ENCODE measurements at regions not wholly inside any gene's neighbourhood (a gene's known extent, or its start where the extent isn't known, plus 50 kb on each side); places are given as distances from the start of the nearest gene placed in this dataset.

DNA sequence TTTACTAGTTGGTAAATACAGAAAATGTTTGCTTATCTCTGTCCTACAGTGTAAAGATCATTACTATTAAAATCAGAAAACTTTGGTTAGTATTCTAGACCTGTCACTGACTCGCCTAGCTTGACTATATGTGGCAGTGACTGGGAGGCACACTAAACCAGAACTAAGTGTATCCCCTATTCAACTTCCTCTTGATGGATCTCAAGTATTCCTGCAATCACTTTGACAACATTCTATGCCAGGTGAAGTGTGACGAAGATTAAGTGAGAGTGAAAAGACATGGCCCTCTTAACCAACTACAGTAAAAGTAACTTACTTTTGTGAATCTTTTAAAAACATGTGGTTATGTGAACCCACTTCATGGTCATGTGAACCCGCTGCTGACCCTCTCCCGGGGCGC lies 223.0 kb upstream of the ADAMTS5 start:
- Mint-ChIP-seq H3K27me3 (ENCODE audit: low read depth) (no peaks in the 10 kb centered on the region), H3K4me3 (ENCODE audit: low read depth) (no peak overlapping the region), H3K4me1 (ENCODE audit: low read depth) (no peaks in the 10 kb centered on the region), H3K36me3 (ENCODE audit: low read depth) (no peaks in the 10 kb centered on the region), H3K9me3 (peaks cover 19% of the 10 kb centered on the region), H3K27ac (no peak overlapping the region)
- DNase-seq (ENCODE audit: low spot score), result no peak
- intact Hi-C loops (cut with micrococcal nuclease), result no loop called here

DNA sequence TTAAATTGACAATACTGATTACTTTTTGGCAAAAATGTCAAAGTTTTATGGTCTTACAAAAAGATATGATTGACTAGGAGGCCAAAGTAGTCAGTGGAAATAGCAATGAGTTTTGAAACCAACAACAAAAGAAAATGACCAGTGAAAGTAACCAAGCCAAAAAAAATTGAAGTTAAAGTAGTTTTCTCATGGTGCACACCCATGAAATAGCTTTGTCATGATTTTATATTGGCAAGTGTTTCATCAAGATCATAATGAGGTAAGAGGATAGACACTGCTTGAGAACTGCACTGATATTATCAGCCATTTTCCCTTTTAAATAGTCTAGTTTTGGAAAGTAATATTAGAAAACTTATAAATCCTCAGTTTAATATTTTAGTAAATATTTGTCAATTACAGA lies 206.2 kb upstream of the ADAMTS5 start:
- Mint-ChIP-seq H3K27ac (no peak overlapping the region), H3K36me3 (ENCODE audit: low read depth) (no peaks in the 10 kb centered on the region), H3K27me3 (ENCODE audit: low read depth) (no peaks in the 10 kb centered on the region), H3K9me3 (peaks cover 19% of the 10 kb centered on the region), H3K4me3 (ENCODE audit: low read depth) (no peak overlapping the region), H3K4me1 (ENCODE audit: low read depth) (no peaks in the 10 kb centered on the region)
- DNase-seq (ENCODE audit: low spot score), result no peak
- intact Hi-C loops (cut with micrococcal nuclease), result no loop called here

DNA sequence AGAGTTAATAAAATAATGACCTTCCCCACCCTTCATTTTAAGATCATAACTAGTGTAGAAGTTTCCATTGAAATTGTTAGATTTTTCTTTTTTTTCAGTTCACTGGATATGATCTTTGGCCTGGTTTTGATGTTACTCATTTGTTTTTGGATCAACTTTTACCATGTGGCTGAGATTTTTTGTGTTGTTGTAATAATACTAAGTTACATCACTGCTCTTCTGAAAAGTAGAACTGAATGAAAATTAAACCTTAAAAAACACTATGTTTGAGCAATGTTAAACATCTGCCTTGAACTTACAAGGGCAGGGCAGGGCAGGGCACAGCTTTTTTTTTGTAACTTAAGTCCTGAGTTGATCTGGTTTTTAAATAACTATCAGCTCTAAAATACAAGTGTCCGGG lies 204.8 kb upstream of the ADAMTS5 start:
- Mint-ChIP-seq H3K27ac (no peak overlapping the region), H3K36me3 (ENCODE audit: low read depth) (no peaks in the 10 kb centered on the region), H3K9me3 (peaks cover 15% of the 10 kb centered on the region), H3K4me3 (ENCODE audit: low read depth) (no peak overlapping the region), H3K27me3 (ENCODE audit: low read depth) (no peaks in the 10 kb centered on the region), H3K4me1 (ENCODE audit: low read depth) (no peaks in the 10 kb centered on the region)
- intact Hi-C loops (cut with micrococcal nuclease), result no loop called here
- DNase-seq (ENCODE audit: low spot score), result no peak

DNA sequence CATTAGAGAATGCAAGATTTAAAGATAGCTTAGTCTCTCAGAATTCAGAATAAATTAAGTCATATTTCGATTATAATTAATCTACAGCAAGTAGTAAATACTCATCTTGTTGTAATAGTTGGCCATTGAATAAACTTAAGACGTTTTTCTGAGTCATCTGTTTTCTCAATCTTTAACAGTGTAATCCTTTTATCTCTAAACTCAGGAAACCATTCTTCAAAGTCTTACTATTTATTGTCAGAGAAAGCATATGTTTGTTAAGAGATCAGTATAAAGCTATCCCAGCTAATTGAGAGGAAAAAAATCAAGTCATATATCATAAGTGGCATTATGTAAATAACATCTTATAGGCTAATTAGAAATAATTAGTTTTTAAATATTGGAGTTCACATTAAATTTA lies 201.2 kb upstream of the ADAMTS5 start:
- H3K36me3 Mint-ChIP-seq (ENCODE audit: low read depth), result no peaks in the 10 kb centered on the region
- intact Hi-C loops (cut with micrococcal nuclease), result no loop called here
- no peak overlapping the region for H3K4me3 Mint-ChIP-seq (ENCODE audit: low read depth)
- H3K4me1 Mint-ChIP-seq (ENCODE audit: low read depth), result no peaks in the 10 kb centered on the region
- no peak for DNase-seq (ENCODE audit: low spot score)
- no peak overlapping the region for H3K27ac Mint-ChIP-seq
- no peaks in the 10 kb centered on the region for H3K27me3 Mint-ChIP-seq (ENCODE audit: low read depth)
- peaks cover 10% of the 10 kb centered on the region for H3K9me3 Mint-ChIP-seq

DNA sequence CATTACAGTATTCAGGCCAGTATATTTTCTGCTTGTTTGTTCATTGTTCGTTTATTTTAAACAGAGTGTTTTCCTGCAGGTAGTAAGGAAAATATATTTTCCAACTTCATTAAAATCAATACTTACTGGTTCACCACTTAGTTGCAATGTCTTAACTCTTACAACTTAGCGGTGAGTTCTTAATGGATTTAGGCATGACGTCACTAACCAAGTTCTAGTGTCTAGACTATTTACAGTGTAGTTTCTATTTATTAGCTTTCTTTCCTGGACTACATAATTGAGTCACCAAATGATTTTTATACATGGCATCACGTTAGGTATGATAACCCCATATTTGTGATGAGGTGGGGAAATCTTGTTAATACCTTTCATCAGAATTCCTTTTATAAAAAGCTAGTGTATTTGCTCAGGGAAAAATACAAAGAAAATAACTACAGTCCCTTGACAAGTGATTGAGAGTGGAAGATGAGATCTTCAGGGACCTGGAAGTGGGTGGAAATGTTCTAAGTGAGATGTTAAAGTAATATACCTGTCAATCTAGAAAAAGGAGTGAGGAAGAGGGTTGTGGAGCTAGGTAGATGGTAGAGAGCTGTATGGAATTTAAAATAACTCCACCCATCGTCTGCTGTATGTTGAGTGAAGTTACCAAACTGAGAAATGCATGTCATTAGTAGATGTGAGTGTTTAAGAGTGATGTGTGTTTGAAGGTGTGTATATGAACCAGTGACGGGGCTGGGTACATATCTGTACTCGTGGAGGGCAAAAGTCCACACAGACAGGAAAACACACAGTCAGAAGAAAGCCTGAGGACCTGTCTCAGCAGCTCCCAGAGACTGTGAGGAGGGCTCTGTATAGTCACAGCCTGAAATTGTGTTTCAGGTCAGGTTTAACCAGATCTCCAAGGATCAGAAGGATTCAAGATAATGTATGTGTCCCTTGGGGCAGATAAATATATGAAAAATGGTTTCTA lies 197.6 kb upstream of the ADAMTS5 start:
- no peak for DNase-seq (ENCODE audit: low spot score)
- no peaks in the 10 kb centered on the region for H3K4me1 Mint-ChIP-seq (ENCODE audit: low read depth)
- H3K36me3 Mint-ChIP-seq (ENCODE audit: low read depth), result no peaks in the 10 kb centered on the region
- no peaks in the 10 kb centered on the region for H3K27me3 Mint-ChIP-seq (ENCODE audit: low read depth)
- H3K9me3 Mint-ChIP-seq, result peaks cover 6% of the 10 kb centered on the region
- intact Hi-C loops (cut with micrococcal nuclease), result no loop called here
- no peak overlapping the region for H3K27ac Mint-ChIP-seq
- H3K4me3 Mint-ChIP-seq (ENCODE audit: low read depth), result no peak overlapping the region

DNA sequence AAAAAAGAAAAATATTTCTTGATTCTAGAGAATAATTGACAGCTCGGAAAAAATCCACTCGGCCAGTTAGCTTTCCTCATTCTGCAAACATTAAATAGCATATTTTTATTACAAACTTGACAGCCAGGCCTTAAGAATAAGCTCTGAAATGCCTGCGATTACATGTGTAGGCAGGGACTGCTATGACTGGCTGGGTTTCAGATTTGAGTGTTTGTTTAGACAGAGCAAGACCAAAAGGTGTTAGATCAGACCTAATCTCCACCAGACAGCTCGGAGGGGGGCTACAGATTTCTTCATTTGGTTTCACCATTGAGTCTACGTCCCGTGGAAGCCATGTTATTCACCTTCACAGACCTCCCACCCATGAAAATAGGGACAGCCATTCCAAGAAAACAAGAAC lies 192.1 kb upstream of the ADAMTS5 start:
- Mint-ChIP-seq H3K4me1 (ENCODE audit: low read depth) (no peaks in the 10 kb centered on the region), H3K36me3 (ENCODE audit: low read depth) (no peaks in the 10 kb centered on the region), H3K27ac (no peak overlapping the region), H3K9me3 (peaks cover 10% of the 10 kb centered on the region), H3K4me3 (ENCODE audit: low read depth) (no peak overlapping the region), H3K27me3 (ENCODE audit: low read depth) (no peaks in the 10 kb centered on the region)
- intact Hi-C loops (cut with micrococcal nuclease), result no loop called here
- DNase-seq (ENCODE audit: low spot score), result no peak

DNA sequence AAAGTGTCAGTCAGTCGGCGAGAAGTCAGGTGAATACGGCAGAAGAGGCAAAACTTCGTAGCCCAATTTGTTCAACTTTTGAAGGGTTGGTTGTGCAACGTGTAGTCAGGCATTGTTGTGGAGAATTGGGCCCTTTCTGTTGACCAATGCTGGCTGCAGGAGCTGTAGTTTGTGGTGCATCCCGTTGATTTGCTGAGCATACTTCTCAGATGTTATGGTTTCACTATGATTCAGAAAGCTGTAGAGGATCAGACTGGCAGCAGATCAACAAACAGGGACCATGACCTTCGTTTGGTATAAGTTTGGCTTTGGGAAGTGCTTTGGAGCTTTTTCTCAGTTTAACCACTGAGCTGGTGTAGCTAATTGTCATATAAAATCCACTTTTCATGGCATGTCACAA lies 190.2 kb upstream of the ADAMTS5 start:
- H3K4me1 Mint-ChIP-seq (ENCODE audit: low read depth), result no peaks in the 10 kb centered on the region
- no peak for DNase-seq (ENCODE audit: low spot score)
- H3K36me3 Mint-ChIP-seq (ENCODE audit: low read depth), result no peaks in the 10 kb centered on the region
- intact Hi-C loops (cut with micrococcal nuclease), result no loop called here
- H3K27ac Mint-ChIP-seq, result no peak overlapping the region
- H3K9me3 Mint-ChIP-seq, result peaks cover 19% of the 10 kb centered on the region
- H3K27me3 Mint-ChIP-seq (ENCODE audit: low read depth), result no peaks in the 10 kb centered on the region
- H3K4me3 Mint-ChIP-seq (ENCODE audit: low read depth), result no peak overlapping the region

DNA sequence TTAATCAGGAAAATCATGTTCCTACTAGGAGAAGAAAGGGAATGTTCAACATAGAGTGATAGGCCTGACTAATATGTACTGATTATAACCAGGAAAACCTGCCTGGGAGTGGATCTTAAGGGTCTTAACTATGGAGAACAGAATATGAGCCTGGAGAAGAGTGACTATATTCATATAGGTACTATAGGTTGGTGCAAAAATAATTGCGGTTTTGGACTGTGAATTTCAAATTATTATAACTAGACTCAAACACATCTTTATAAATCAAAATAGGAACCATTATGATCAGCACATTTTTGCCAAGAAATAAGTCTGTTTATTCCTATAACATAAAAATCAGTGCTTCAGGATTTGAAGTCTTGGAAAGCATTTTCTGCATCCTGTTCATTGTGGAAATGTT lies 189.8 kb upstream of the ADAMTS5 start:
- Mint-ChIP-seq H3K27me3 (ENCODE audit: low read depth) (no peaks in the 10 kb centered on the region), H3K36me3 (ENCODE audit: low read depth) (no peaks in the 10 kb centered on the region), H3K9me3 (peaks cover 14% of the 10 kb centered on the region), H3K4me1 (ENCODE audit: low read depth) (no peaks in the 10 kb centered on the region), H3K27ac (no peak overlapping the region), H3K4me3 (ENCODE audit: low read depth) (no peak overlapping the region)
- DNase-seq (ENCODE audit: low spot score), result no peak
- intact Hi-C loops (cut with micrococcal nuclease), result no loop called here

DNA sequence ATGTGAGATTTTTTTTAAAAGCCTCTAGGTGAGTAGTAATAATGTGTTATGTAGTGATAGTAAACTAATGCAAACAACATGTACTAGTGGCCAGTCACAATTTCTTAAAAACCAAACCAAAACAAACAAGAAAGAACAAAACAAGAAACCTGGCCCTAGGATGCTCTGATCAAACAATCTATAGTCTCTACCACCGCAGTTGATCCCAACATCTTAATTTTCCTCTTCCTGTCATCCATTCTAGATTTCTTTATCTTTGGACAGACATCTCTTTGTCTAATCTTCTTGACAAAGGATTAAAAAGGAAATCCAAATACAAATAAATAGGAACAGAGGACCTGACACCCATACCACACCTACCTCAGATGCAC lies 188.2 kb upstream of the ADAMTS5 start:
- no peak overlapping the region for H3K4me3 Mint-ChIP-seq (ENCODE audit: low read depth)
- H3K27ac Mint-ChIP-seq, result no peak overlapping the region
- no peaks in the 10 kb centered on the region for H3K4me1 Mint-ChIP-seq (ENCODE audit: low read depth)
- no peak for DNase-seq (ENCODE audit: low spot score)
- H3K36me3 Mint-ChIP-seq (ENCODE audit: low read depth), result no peaks in the 10 kb centered on the region
- no peaks in the 10 kb centered on the region for H3K27me3 Mint-ChIP-seq (ENCODE audit: low read depth)
- intact Hi-C loops (cut with micrococcal nuclease), result no loop called here
- H3K9me3 Mint-ChIP-seq, result peaks cover 23% of the 10 kb centered on the region

DNA sequence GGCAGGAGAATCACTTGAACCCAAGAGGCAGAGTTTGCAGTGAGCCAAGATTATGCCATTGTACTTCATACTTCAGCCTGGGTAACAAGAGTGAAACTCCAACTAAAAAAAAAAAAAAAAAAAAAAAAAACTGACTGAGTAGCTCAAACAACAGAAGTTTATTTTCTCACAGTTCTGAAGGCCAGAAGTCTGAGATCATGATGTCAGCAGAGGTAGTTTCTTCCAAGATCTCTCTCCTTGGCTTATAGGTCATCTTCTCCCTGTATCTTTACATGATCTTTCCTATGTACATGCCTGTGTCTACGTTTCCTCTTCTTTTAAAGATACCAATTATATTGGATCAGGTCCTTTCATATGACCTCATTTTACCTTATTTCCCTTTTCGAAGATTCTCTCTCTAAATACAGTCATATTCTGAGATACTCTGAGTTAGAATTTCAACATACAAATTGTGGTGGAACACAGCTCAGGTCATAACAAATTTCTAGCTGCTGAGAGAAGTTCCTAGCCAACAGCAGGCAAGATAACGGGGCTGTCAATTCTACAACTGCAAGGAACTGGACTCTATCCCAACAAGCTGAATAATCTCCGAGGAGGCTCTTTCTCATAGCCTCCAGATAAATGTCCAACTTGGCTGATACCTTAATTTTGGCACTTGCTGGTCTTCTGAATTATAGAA lies 187.7 kb upstream of the ADAMTS5 start:
- DNase-seq (ENCODE audit: low spot score), result no peak
- intact Hi-C loops (cut with micrococcal nuclease), result no loop called here
- Mint-ChIP-seq H3K4me3 (ENCODE audit: low read depth) (no peak overlapping the region), H3K27ac (no peak overlapping the region), H3K9me3 (peaks cover 23% of the 10 kb centered on the region), H3K27me3 (ENCODE audit: low read depth) (no peaks in the 10 kb centered on the region), H3K4me1 (ENCODE audit: low read depth) (no peaks in the 10 kb centered on the region), H3K36me3 (ENCODE audit: low read depth) (no peaks in the 10 kb centered on the region)

DNA sequence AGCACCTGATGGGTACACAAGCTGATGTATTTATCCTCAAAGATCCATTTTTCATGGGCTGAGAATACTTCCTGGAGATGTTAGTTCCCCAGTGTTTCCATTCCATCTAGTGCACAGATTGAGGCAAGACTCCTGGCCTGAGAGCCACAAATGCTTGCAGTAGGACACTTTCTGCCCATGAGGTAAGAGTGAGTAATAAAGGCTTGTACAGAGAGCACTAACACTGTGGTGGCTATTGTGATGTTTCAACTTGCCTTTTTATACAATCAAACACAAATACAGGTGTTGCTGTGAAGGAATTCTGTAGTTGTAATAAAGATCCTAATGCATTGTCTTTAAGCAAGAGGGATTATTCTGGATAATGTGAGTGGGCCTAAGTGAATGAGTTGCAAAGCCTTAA lies 186.1 kb upstream of the ADAMTS5 start:
- intact Hi-C loops (cut with micrococcal nuclease), result no loop called here
- H3K27ac Mint-ChIP-seq, result no peak overlapping the region
- DNase-seq (ENCODE audit: low spot score), result no peak
- no peak overlapping the region for H3K4me3 Mint-ChIP-seq (ENCODE audit: low read depth)
- H3K9me3 Mint-ChIP-seq, result peaks cover 25% of the 10 kb centered on the region
- H3K4me1 Mint-ChIP-seq (ENCODE audit: low read depth), result no peaks in the 10 kb centered on the region
- no peaks in the 10 kb centered on the region for H3K36me3 Mint-ChIP-seq (ENCODE audit: low read depth)
- no peaks in the 10 kb centered on the region for H3K27me3 Mint-ChIP-seq (ENCODE audit: low read depth)

DNA sequence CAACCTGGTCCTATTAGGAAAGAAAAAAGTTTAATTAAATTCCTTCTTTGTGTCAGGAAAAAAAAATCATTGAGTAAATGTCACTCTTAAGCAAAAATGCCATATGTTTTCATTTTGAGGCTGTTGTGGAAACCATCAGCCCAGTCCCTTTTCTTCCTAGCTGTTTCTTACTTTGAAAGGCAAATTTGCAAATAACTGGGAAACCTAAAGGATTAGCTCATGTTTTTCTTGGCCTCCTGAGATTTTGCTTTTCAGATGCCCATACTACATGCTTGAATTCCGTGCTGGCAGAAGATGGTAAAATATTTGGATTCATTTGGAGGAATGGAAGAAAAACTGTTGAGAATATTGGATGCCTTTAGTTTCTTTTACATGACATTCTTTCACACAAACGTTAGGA lies 182.1 kb upstream of the ADAMTS5 start:
- Mint-ChIP-seq H3K4me3 (ENCODE audit: low read depth) (no peak overlapping the region), H3K27ac (no peak overlapping the region), H3K4me1 (ENCODE audit: low read depth) (no peaks in the 10 kb centered on the region), H3K9me3 (peaks cover 23% of the 10 kb centered on the region), H3K36me3 (ENCODE audit: low read depth) (no peaks in the 10 kb centered on the region), H3K27me3 (ENCODE audit: low read depth) (no peaks in the 10 kb centered on the region)
- no peak for DNase-seq (ENCODE audit: low spot score)
- intact Hi-C loops (cut with micrococcal nuclease), result no loop called here

DNA sequence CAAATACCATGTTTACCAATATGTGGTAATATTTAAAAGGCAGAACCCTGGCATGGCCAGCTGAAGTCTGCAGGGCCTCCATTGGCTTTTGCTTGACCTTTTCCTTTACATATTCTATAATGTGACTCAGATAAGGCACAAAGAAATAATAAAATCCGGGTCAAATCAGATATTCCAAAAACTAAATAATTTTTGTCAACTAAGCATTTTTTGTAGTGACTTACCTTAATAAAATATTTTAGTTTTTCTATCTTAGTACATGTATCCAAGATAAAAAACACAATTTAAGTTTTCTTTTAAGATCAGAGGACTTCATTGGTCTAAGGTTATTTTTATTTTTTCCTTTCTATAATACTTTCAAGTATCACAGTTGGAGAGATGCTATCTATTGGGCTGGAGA lies 179.4 kb upstream of the ADAMTS5 start:
- Mint-ChIP-seq H3K4me1 (ENCODE audit: low read depth) (no peaks in the 10 kb centered on the region), H3K36me3 (ENCODE audit: low read depth) (no peaks in the 10 kb centered on the region), H3K9me3 (peaks cover 18% of the 10 kb centered on the region), H3K27ac (no peak overlapping the region), H3K4me3 (ENCODE audit: low read depth) (no peak overlapping the region), H3K27me3 (ENCODE audit: low read depth) (no peaks in the 10 kb centered on the region)
- intact Hi-C loops (cut with micrococcal nuclease), result no loop called here
- no peak for DNase-seq (ENCODE audit: low spot score)
